Activated naive CD8-positive, alpha-beta T cell treated with anti-CD3 and anti-CD28 coated beads, Interleukin-2, amount 50 U/mL, for 16 hours (primary cell): ENCODE measurements at regions not wholly inside any gene's neighbourhood (a gene's known extent, or its start where the extent isn't known, plus 50 kb on each side); places are given as distances from the start of the nearest gene placed in this dataset.
"Not testable (repeated sequence)": the region's sequence is repeated elsewhere in the genome, so short reads cannot be mapped to it uniquely, and the experiment has no call there.

Source experiments
- DNase-seq: peaks from one replicate; pipeline ENCODE4 v3.0.0-alpha.2; 2020; ENCODE audit warnings: low read depth, low spot score

DNA sequence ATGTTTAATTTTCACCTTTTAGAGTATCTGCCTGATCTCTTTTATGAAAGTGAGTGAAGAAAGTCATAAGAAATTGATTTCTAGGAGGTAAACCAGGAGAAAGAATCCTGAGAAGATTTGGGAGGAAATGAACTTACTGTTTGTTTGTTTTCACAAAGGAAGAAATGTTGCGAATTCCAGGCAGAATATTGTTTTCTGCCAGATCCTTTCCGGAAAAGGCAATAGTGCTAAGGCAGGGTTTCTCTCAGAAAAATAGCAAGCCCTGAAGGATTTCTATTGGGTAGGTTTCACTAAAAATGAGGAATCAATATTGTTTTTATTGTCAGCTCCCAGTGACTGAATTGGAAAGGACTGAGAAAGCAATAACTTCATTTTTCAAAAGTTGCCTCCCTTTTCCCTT, 85.7 kb upstream of the TGFBR2 start:
- DNase-seq = no peak

- DNase-seq = no peak
These were observed 85.2 kb upstream of the TGFBR2 start for GRCh38 chr3:30521156-30521715.

DNA sequence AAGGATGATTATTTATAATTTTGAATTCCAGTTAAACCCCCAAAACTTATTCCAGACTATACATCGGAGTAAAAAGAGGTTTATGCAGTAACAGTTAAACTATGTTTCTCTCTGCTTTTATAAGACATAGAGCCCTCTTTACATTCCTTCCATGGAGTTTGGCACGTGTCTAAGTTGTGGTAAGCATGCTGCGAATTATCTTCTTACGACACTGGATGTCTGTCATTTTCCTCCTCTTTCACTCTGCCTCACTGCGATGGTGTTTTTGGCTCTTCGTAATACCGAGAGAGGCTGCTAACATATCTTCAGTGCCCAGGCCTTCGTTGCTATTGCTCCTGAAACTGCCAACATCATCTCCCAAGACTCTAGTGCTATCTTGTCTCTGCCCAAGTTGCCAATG, 83.9 kb upstream of the TGFBR2 start:
- DNase-seq = no peak

DNA sequence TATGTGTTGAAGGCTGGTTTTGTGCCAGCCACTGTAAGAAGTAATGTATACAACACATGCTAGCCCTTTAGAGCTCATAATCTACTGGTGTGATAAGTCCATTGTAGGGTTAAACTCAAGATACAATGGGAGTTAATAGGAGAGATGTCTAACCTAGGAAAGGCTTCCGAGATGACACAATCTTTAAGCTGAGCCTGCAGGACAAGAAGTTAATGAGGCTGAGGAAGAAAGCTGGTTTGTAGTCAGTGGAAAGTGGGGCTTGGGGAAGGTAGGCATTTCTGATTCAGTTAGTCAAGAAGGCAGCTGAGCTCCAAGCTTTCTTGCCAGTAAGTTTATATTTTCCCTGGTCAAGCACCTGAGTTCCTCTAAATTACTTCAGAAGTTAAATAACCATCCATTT, 83.0 kb upstream of the TGFBR2 start:
- DNase-seq = no peak

- DNase-seq = no peak
These were observed 81.9 kb upstream of the TGFBR2 start for GRCh38 chr3:30524357-30525040.

GRCh38 chr3:30526031-30526430, 80.4 kb upstream of the TGFBR2 start:
- DNase-seq = no peak

GRCh38 chr3:30527186-30527585, 79.2 kb upstream of the TGFBR2 start:
- DNase-seq = no peak

- no peak for DNase-seq
These were observed 78.7 kb upstream of the TGFBR2 start for GRCh38 chr3:30527720-30528119.

GRCh38 chr3:30530084-30530483, 76.3 kb upstream of the TGFBR2 start:
- no peak for DNase-seq

GRCh38 chr3:30531017-30531570, 75.3 kb upstream of the TGFBR2 start:
- no peak for DNase-seq

DNA sequence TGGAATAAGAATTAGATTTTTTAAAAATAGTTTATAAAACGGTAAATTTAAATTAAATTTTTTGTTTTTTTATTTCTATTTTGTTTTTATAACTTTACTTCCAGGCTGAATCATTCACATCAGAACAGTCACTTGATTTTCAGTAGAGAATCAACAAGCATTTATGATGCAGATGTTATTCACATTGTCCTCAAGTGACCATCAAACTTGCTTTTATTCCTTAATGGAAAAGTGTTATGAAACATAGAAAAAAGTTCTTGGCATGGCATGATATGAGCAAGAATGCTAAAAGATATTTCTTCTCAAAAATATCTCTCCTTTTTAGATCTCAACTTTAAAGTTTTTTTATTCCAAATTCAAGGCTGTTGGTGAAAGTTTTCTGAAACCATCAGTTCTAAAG, 70.9 kb upstream of the TGFBR2 start:
- no peak for DNase-seq

- no peak for DNase-seq
These were observed 67.6 kb upstream of the TGFBR2 start for GRCh38 chr3:30538791-30539190.

DNA sequence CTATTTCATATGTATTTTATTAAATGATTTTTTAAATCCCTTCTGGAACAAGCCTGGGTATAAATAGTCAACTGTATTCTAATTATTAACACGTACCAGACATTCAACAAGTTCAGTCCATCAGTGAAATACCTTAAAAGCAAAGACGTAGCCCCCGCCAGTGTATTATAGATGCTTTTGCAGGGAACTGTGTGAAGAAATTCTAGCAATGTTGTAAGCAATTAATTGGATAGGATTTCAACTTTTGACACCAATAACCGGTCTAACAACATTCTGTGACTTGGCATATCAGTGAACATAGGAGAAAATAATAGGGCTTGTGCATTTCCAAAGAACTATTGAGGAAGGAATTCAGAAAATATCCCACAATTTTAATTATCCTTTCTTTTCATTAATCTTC, 67.2 kb upstream of the TGFBR2 start:
- DNase-seq = no peak

DNA sequence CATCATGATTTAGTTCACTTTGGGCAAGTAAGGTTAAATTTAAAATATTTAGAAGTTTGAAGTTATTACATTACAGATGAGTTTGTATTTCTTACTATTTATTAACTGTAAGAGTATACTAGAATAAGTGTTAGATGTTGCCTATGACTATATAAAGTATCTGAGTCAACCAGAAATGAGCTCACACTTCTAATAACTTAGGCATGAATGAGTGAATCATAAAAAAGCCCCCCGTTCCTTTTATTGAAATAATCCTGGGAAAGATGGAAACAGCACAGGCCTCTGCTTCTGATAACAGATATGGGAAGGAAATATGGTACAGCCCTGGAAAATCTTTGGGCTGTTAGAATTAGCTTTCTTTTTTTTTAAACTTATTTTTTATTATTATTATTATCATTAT, 66.6 kb upstream of the TGFBR2 start:
- no peak for DNase-seq

GRCh38 chr3:30541156-30541555, 65.2 kb upstream of the TGFBR2 start:
- not testable (repeated sequence) for DNase-seq

DNA sequence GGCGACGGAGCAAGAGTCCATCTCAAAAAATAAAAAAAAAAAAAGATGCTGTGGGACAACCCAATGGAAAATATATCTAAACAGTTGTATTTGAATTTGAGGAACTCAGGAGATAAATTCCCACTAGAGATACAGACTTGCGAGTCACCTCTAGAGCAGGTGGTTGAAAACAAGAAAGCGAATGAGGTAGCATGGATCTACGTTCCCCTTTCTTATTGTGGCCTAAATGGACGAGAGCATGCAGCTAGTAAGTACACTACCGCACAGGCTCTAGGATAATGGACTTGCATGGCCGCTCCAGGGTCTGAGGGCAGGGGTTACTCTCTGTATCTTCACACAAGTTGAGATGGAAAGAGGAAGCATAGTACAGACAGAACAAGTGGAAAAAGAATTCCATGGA, 63.5 kb upstream of the TGFBR2 start:
- no peak for DNase-seq

GRCh38 chr3:30544812-30545211, 61.6 kb upstream of the TGFBR2 start:
- DNase-seq = no peak

DNA sequence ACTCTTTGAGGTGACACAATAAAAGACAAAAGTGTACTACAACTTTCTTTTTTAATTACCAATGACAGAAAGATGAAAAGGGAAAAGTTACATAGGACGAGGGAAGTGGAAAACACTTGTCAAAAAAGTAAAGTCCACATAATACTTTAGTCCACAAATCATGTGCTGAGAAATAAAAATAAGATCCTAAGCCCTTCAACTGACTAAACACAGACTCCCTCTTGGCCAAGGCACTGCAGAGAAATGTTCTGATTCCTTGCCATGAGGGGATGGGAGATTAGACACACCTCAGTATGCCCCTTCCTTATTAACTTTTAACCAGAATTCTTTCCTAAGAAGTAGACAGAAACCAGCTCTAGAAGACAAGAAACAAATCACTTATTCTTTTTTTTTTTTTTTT, 59.5 kb upstream of the TGFBR2 start:
- DNase-seq = no peak

GRCh38 chr3:30547716-30548115, 58.7 kb upstream of the TGFBR2 start:
- DNase-seq = no peak

GRCh38 chr3:30548600-30548999, 57.8 kb upstream of the TGFBR2 start:
- DNase-seq = no peak

DNA sequence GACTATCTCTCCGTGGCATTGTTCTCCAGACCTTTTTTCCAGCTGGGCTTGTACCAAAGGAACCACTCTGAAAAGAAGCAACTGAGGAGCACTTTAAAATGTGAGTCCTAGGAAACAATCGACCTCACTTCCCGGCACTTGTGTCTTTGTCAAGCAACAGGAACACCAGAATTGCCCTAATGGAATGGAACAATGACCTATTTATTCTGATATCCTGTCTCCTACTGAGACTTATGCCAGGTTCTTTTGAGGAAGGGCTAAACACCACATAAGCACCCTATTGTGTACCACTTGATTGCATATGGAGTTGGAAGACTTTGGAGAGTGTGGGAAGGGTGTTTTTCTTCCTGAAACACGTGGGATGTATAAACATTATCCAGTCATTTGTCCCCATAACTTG, 56.8 kb upstream of the TGFBR2 start:
- no peak for DNase-seq

DNA sequence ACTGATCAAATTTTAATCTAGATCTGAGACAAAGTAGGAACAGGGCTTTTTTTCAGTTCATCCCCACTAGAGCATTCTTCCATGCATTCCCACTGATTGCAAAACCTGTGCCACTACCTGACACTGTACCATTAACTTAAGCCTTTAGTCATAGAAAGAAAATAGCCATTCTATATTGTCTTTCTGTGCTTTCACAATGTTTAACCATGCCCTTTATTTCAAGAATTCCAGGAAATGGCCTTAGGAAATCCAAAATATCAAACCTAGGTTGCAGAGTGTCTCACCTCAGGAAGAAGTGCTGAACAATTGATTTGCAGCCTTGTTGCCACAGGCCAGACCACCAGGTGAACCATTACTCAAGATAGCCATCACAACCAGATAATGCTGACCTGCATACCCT, 56.2 kb upstream of the TGFBR2 start:
- DNase-seq = no peak

DNA sequence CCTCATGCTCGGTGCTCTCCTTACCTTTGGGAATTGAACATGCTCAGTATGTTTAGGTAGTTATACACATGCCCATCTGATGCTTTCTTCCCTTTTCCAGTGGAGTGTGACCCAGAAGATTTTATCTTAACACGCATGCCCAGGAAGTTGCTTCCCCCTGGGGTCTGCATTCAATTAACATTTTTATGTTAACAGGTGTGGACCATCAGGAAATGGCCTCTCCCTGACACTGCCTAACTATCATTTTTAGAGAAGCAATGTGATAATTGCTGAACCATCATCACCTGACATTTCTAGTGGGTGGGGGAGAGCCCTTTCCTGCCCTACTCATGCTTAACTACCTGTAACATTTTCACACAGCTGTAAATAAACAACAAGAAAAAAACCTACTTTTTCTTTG, 55.1 kb upstream of the TGFBR2 start:
- DNase-seq = no peak

- no peak for DNase-seq
These were observed 54.5 kb upstream of the TGFBR2 start for GRCh38 chr3:30551927-30552326.
